ENCODE measurements at regions not wholly inside any gene's neighbourhood (a gene's known extent, or its start where the extent isn't known, plus 50 kb on each side); places are given as distances from the start of the nearest gene placed in this dataset.

DNA sequence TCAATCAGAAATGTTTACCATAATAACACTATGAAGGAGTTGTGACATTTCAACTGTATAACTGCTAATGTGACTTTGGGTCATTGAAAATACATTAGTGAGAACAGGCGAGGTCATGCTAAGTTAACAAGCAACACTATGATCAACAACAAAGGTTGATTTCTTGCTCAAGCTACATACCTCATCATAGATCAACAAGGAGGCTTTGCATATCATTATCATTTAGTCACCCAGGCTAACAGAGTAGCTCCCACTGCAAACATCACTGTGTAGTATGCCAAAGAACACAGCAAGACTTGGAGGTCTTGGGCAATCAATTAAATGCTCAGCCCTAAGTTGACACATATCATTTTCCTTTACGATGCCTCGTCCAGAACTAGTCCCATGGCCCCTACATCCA, 212.5 kb downstream of the NOVA1 start:
- TF ChIP-seq POLR2A (IDR thresholded peaks at IDR 0.05) (no peak), POLR2AphosphoS5 (IDR thresholded peaks at IDR 0.05) (no peak), EP300 (IDR thresholded peaks at IDR 0.05) (no peak)
- TF ChIP-seq, protein P1, sequence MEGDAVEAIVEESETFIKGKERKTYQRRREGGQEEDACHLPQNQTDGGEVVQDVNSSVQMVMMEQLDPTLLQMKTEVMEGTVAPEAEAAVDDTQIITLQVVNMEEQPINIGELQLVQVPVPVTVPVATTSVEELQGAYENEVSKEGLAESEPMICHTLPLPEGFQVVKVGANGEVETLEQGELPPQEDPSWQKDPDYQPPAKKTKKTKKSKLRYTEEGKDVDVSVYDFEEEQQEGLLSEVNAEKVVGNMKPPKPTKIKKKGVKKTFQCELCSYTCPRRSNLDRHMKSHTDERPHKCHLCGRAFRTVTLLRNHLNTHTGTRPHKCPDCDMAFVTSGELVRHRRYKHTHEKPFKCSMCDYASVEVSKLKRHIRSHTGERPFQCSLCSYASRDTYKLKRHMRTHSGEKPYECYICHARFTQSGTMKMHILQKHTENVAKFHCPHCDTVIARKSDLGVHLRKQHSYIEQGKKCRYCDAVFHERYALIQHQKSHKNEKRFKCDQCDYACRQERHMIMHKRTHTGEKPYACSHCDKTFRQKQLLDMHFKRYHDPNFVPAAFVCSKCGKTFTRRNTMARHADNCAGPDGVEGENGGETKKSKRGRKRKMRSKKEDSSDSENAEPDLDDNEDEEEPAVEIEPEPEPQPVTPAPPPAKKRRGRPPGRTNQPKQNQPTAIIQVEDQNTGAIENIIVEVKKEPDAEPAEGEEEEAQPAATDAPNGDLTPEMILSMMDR (IDR thresholded peaks at IDR 0.05) = no peak
